ENCODE measurements at regions not wholly inside any gene's neighbourhood (a gene's known extent, or its start where the extent isn't known, plus 50 kb on each side); places are given as distances from the start of the nearest gene placed in this dataset.

GRCh38 chr7:113199841-113200240 lies 81.5 kb upstream of the SMIM30 start:
- H3K4ac ChIP-seq (ENCODE audit: low read depth, low read length), result no peak overlapping the region
- no peak overlapping the region for H3K23ac ChIP-seq (ENCODE audit: low read length)
- H4K12ac ChIP-seq (ENCODE audit: low read depth, low read length), result no peak overlapping the region
- no peak overlapping the region for H2BK120ac ChIP-seq (ENCODE audit: insufficient read depth, low read length, poor library complexity)
- no peak overlapping the region for H2AK5ac ChIP-seq (ENCODE audit: low read length)
- no peak overlapping the region for H3K4me2 ChIP-seq (ENCODE audit: low read length)
- no peak overlapping the region for H3K4me3 ChIP-seq (ENCODE audit: low read depth, low read length)
- no CpG with 5 or more reads among the region's 2 CpGs for WGBS (ENCODE audit: extremely low coverage, insufficient coverage, insufficient read length)
- H3K27me3 ChIP-seq (ENCODE audit: insufficient read depth, low read length), result no peaks in the 10 kb centered on the region
- no peak overlapping the region for H2BK5ac ChIP-seq (ENCODE audit: low read depth, low read length, poor library complexity)
- H3K79me1 ChIP-seq (ENCODE audit: low read length), result no peaks in the 10 kb centered on the region
- H3K18ac ChIP-seq (ENCODE audit: low read length), result no peak overlapping the region
- H3K27ac ChIP-seq (ENCODE audit: low read depth, low read length), result no peak overlapping the region
- H2AFZ ChIP-seq (ENCODE audit: insufficient read depth, low read length, poor library complexity), result no peak overlapping the region
- no peak overlapping the region for H2BK12ac ChIP-seq (ENCODE audit: low read length)
- no peaks in the 10 kb centered on the region for H3K36me3 ChIP-seq (ENCODE audit: control insufficient read depth in 1 of 2, insufficient read depth in 2 of 2, low read length in 2 of 2)
- no peak overlapping the region for H4K8ac ChIP-seq (ENCODE audit: low read depth, low read length)
- H3K79me2 ChIP-seq (ENCODE audit: control insufficient read depth, insufficient read depth, low read length, poor library complexity), result no peaks in the 10 kb centered on the region
- no peak for DNase-seq
- H3K14ac ChIP-seq (ENCODE audit: low read length), result no peak overlapping the region
- H3K9ac ChIP-seq (ENCODE audit: low read length), result no peak overlapping the region
- no peaks in the 10 kb centered on the region for H3K4me1 ChIP-seq (ENCODE audit: control insufficient read depth in 1 of 2, insufficient read depth in 2 of 2, low read length in 2 of 2)
- H3K9me3 ChIP-seq (ENCODE audit: insufficient read depth, low read depth, low read length), result no peaks in the 10 kb centered on the region
- no peak overlapping the region for H4K91ac ChIP-seq (ENCODE audit: low read depth, low read length)

GRCh38 chr7:113199136-113199535 lies 80.8 kb upstream of the SMIM30 start:
- no peak overlapping the region for H3K4me2 ChIP-seq (ENCODE audit: low read length)
- WGBS (ENCODE audit: extremely low coverage, insufficient coverage, insufficient read length), result no CpG with 5 or more reads among the region's 3 CpGs

DNA sequence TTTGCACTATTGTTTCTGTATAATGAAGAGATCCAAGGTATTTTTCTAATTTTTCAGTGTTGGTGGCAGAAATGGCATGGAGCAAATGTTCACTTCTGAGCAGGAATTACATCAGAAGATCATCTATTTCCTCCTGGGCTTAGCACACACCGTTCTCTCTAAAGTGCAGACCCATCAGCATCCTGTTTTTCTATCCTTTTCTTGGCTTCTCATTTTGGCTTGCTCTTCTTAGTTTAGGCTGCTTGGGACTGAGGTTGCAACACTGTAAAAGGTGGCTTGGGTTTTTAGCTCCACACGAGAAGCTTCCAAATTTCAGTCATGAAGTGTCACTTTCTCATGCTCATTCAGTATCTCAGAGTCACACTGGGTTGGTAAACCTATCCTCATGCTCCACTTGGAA lies 79.9 kb upstream of the SMIM30 start:
- WGBS (ENCODE audit: extremely low coverage, insufficient coverage, insufficient read length), result no CpG with 5 or more reads among the region's 2 CpGs
- no peak overlapping the region for H4K8ac ChIP-seq (ENCODE audit: low read depth, low read length)
- no peaks in the 10 kb centered on the region for H3K27me3 ChIP-seq (ENCODE audit: insufficient read depth, low read length)
- no peak overlapping the region for H3K4ac ChIP-seq (ENCODE audit: low read depth, low read length)
- no peak overlapping the region for H3K4me3 ChIP-seq (ENCODE audit: low read depth, low read length)
- H2AFZ ChIP-seq (ENCODE audit: insufficient read depth, low read length, poor library complexity), result no peak overlapping the region
- H3K9me3 ChIP-seq (ENCODE audit: insufficient read depth, low read depth, low read length), result no peaks in the 10 kb centered on the region
- no peak overlapping the region for H4K12ac ChIP-seq (ENCODE audit: low read depth, low read length)
- no peak overlapping the region for H2BK5ac ChIP-seq (ENCODE audit: low read depth, low read length, poor library complexity)
- H3K79me1 ChIP-seq (ENCODE audit: low read length), result no peaks in the 10 kb centered on the region
- H3K9ac ChIP-seq (ENCODE audit: low read length), result no peak overlapping the region
- H3K14ac ChIP-seq (ENCODE audit: low read length), result no peak overlapping the region
- no peaks in the 10 kb centered on the region for H3K4me1 ChIP-seq (ENCODE audit: control insufficient read depth in 1 of 2, insufficient read depth in 2 of 2, low read length in 2 of 2)
- H3K23ac ChIP-seq (ENCODE audit: low read length), result no peak overlapping the region
- H4K91ac ChIP-seq (ENCODE audit: low read depth, low read length), result no peak overlapping the region
- DNase-seq, result no peak
- no peak overlapping the region for H3K18ac ChIP-seq (ENCODE audit: low read length)
- H2AK5ac ChIP-seq (ENCODE audit: low read length), result no peak overlapping the region
- no peak overlapping the region for H2BK120ac ChIP-seq (ENCODE audit: insufficient read depth, low read length, poor library complexity)
- H3K27ac ChIP-seq (ENCODE audit: low read depth, low read length), result no peak overlapping the region
- no peak overlapping the region for H3K4me2 ChIP-seq (ENCODE audit: low read length)
- H2BK12ac ChIP-seq (ENCODE audit: low read length), result no peak overlapping the region
- no peaks in the 10 kb centered on the region for H3K36me3 ChIP-seq (ENCODE audit: control insufficient read depth in 1 of 2, insufficient read depth in 2 of 2, low read length in 2 of 2)
- H3K79me2 ChIP-seq (ENCODE audit: control insufficient read depth, insufficient read depth, low read length, poor library complexity), result no peaks in the 10 kb centered on the region

More at GRCh38 chr7:113199136-113199535, 80.8 kb upstream of the SMIM30 start:
- H4K91ac ChIP-seq (ENCODE audit: low read depth, low read length), result no peak overlapping the region
- no peaks in the 10 kb centered on the region for H3K36me3 ChIP-seq (ENCODE audit: control insufficient read depth in 1 of 2, insufficient read depth in 2 of 2, low read length in 2 of 2)
- H4K8ac ChIP-seq (ENCODE audit: low read depth, low read length), result no peak overlapping the region
- H2BK12ac ChIP-seq (ENCODE audit: low read length), result no peak overlapping the region
- H2BK5ac ChIP-seq (ENCODE audit: low read depth, low read length, poor library complexity), result no peak overlapping the region
- H3K9me3 ChIP-seq (ENCODE audit: insufficient read depth, low read depth, low read length), result no peaks in the 10 kb centered on the region
- H3K79me1 ChIP-seq (ENCODE audit: low read length), result no peaks in the 10 kb centered on the region
- no peak overlapping the region for H3K9ac ChIP-seq (ENCODE audit: low read length)
- no peak overlapping the region for H3K27ac ChIP-seq (ENCODE audit: low read depth, low read length)
- no peaks in the 10 kb centered on the region for H3K79me2 ChIP-seq (ENCODE audit: control insufficient read depth, insufficient read depth, low read length, poor library complexity)
- H4K12ac ChIP-seq (ENCODE audit: low read depth, low read length), result no peak overlapping the region
- no peaks in the 10 kb centered on the region for H3K4me1 ChIP-seq (ENCODE audit: control insufficient read depth in 1 of 2, insufficient read depth in 2 of 2, low read length in 2 of 2)
- no peak overlapping the region for H2AK5ac ChIP-seq (ENCODE audit: low read length)
- DNase-seq, result no peak
- H2AFZ ChIP-seq (ENCODE audit: insufficient read depth, low read length, poor library complexity), result no peak overlapping the region
- H3K4me3 ChIP-seq (ENCODE audit: low read depth, low read length), result no peak overlapping the region
- H3K18ac ChIP-seq (ENCODE audit: low read length), result no peak overlapping the region
- no peak overlapping the region for H3K23ac ChIP-seq (ENCODE audit: low read length)
- no peak overlapping the region for H3K4ac ChIP-seq (ENCODE audit: low read depth, low read length)
- no peak overlapping the region for H2BK120ac ChIP-seq (ENCODE audit: insufficient read depth, low read length, poor library complexity)
- H3K27me3 ChIP-seq (ENCODE audit: insufficient read depth, low read length), result no peaks in the 10 kb centered on the region
- no peak overlapping the region for H3K14ac ChIP-seq (ENCODE audit: low read length)

GRCh38 chr7:113197274-113197673 lies 78.9 kb upstream of the SMIM30 start:
- peak in 1 of 2 donors; percentile 53 for DNase-seq
- H3K4ac ChIP-seq (ENCODE audit: low read depth, low read length), result no peak overlapping the region
- H4K91ac ChIP-seq (ENCODE audit: low read depth, low read length), result no peak overlapping the region
- no CpG with 5 or more reads among the region's 1 CpG for WGBS (ENCODE audit: extremely low coverage, insufficient coverage, insufficient read length)
- no peak overlapping the region for H2BK120ac ChIP-seq (ENCODE audit: insufficient read depth, low read length, poor library complexity)
- H2AFZ ChIP-seq (ENCODE audit: insufficient read depth, low read length, poor library complexity), result no peak overlapping the region
- no peak overlapping the region for H3K14ac ChIP-seq (ENCODE audit: low read length)
- no peak overlapping the region for H3K9ac ChIP-seq (ENCODE audit: low read length)
- no peak overlapping the region for H3K18ac ChIP-seq (ENCODE audit: low read length)
- H3K36me3 ChIP-seq (ENCODE audit: control insufficient read depth in 1 of 2, insufficient read depth in 2 of 2, low read length in 2 of 2), result no peaks in the 10 kb centered on the region
- H4K12ac ChIP-seq (ENCODE audit: low read depth, low read length), result no peak overlapping the region
- no peak overlapping the region for H4K8ac ChIP-seq (ENCODE audit: low read depth, low read length)
- no peaks in the 10 kb centered on the region for H3K79me1 ChIP-seq (ENCODE audit: low read length)
- no peak overlapping the region for H2BK12ac ChIP-seq (ENCODE audit: low read length)
- H3K4me3 ChIP-seq (ENCODE audit: low read depth, low read length), result no peak overlapping the region
- no peak overlapping the region for H2AK5ac ChIP-seq (ENCODE audit: low read length)
- H2BK5ac ChIP-seq (ENCODE audit: low read depth, low read length, poor library complexity), result no peak overlapping the region
- no peaks in the 10 kb centered on the region for H3K27me3 ChIP-seq (ENCODE audit: insufficient read depth, low read length)
- H3K4me2 ChIP-seq (ENCODE audit: low read length), result no peak overlapping the region
- H3K27ac ChIP-seq (ENCODE audit: low read depth, low read length), result no peak overlapping the region
- H3K79me2 ChIP-seq (ENCODE audit: control insufficient read depth, insufficient read depth, low read length, poor library complexity), result no peaks in the 10 kb centered on the region
- H3K23ac ChIP-seq (ENCODE audit: low read length), result no peak overlapping the region
- H3K4me1 ChIP-seq (ENCODE audit: control insufficient read depth in 1 of 2, insufficient read depth in 2 of 2, low read length in 2 of 2), result no peaks in the 10 kb centered on the region
- no peaks in the 10 kb centered on the region for H3K9me3 ChIP-seq (ENCODE audit: insufficient read depth, low read depth, low read length)
